Activated T-helper 2 cell treated with anti-CD3 and anti-CD28 coated beads, Interferon-gamma antibody, Interleukin-2, Interleukin-4, amounts not matched to agents 10 μg/mL and 5 μg/mL and 100 μg/mL, durations not matched to agents 14 hours and 24 hours and 36 hours (primary cell): ENCODE measurements at regions not wholly inside any gene's neighbourhood (a gene's known extent, or its start where the extent isn't known, plus 50 kb on each side); places are given as distances from the start of the nearest gene placed in this dataset.

Source experiments
- DNase-seq: peaks from one replicate; pipeline ENCODE4 v3.0.0; 2021; ENCODE audit warnings: low spot score
- H3K27ac Mint-ChIP-seq: one replicate; pipeline ENCODE4 v1.8.0; 2021; ENCODE audit warnings: mixed read lengths
- H3K27me3 Mint-ChIP-seq: one replicate; pipeline ENCODE4 v1.8.0; 2021; ENCODE audit warnings: low read depth, mixed read lengths
- H3K36me3 Mint-ChIP-seq: one replicate; pipeline ENCODE4 v1.8.0; 2021; ENCODE audit warnings: low read depth, mixed read lengths
- H3K4me1 Mint-ChIP-seq: one replicate; pipeline ENCODE4 v1.8.0; 2021; ENCODE audit warnings: low read depth, mixed read lengths
- H3K4me3 Mint-ChIP-seq: one replicate; pipeline ENCODE4 v1.8.0; 2021; ENCODE audit warnings: low read depth, mild to moderate bottlenecking, moderate library complexity, mixed read lengths
- H3K9me3 Mint-ChIP-seq: one replicate; pipeline ENCODE4 v1.8.0; 2021; ENCODE audit warnings: mixed read lengths
- intact Hi-C: fragments of 100-400 bp; cut with micrococcal nuclease; formaldehyde crosslinking; loops from one replicate; pipeline ENCODE4 v1.15.1; 2023

GRCh38 chr5:107135391-107135790, 535.3 kb downstream of the EFNA5 start:
- intact Hi-C loops, result no loop called here
- no peaks in the 10 kb centered on the region for H3K4me1 Mint-ChIP-seq
- no peaks in the 10 kb centered on the region for H3K9me3 Mint-ChIP-seq
- no peak for DNase-seq
- no peak overlapping the region for H3K27ac Mint-ChIP-seq
- no peak overlapping the region for H3K4me3 Mint-ChIP-seq
- no peaks in the 10 kb centered on the region for H3K27me3 Mint-ChIP-seq
- no peaks in the 10 kb centered on the region for H3K36me3 Mint-ChIP-seq

DNA sequence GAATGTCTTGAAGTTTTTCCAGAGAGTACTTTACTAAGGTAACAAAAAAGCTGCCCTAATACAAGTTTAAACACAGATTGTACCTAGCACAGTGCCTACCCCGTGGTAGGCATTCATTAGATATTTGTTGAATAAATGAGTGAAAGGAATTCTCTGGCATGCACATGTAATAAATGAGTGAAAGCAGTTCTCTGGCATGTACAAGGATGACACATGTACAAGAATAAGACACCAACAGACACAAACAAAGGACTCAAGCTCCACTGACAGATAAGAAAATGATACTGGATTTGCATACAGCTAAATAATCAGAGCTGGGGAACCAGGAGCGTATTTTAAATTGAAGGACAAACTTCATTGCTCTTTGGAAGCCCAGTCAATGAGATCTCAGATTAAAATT, 535.8 kb downstream of the EFNA5 start:
- H3K9me3 Mint-ChIP-seq, result no peaks in the 10 kb centered on the region
- no peaks in the 10 kb centered on the region for H3K4me1 Mint-ChIP-seq
- no peaks in the 10 kb centered on the region for H3K27me3 Mint-ChIP-seq
- H3K36me3 Mint-ChIP-seq, result no peaks in the 10 kb centered on the region
- intact Hi-C loops, result no loop called here
- H3K27ac Mint-ChIP-seq, result no peak overlapping the region
- H3K4me3 Mint-ChIP-seq, result no peak overlapping the region
- no peak for DNase-seq

GRCh38 chr5:107129051-107129450, 541.7 kb downstream of the EFNA5 start:
- Mint-ChIP-seq H3K4me3 (no peak overlapping the region), H3K36me3 (no peaks in the 10 kb centered on the region), H3K27ac (no peak overlapping the region), H3K9me3 (no peaks in the 10 kb centered on the region), H3K4me1 (no peaks in the 10 kb centered on the region), H3K27me3 (no peaks in the 10 kb centered on the region)
- intact Hi-C loops, result no loop called here
- no peak for DNase-seq

- Mint-ChIP-seq H3K27me3 (no peaks in the 10 kb centered on the region), H3K36me3 (no peaks in the 10 kb centered on the region), H3K4me3 (no peak overlapping the region), H3K27ac (no peak overlapping the region), H3K4me1 (no peaks in the 10 kb centered on the region), H3K9me3 (no peaks in the 10 kb centered on the region)
- intact Hi-C loops, result no loop called here
- no peak for DNase-seq
These were observed 542.9 kb downstream of the EFNA5 start for GRCh38 chr5:107127878-107128277.

DNA sequence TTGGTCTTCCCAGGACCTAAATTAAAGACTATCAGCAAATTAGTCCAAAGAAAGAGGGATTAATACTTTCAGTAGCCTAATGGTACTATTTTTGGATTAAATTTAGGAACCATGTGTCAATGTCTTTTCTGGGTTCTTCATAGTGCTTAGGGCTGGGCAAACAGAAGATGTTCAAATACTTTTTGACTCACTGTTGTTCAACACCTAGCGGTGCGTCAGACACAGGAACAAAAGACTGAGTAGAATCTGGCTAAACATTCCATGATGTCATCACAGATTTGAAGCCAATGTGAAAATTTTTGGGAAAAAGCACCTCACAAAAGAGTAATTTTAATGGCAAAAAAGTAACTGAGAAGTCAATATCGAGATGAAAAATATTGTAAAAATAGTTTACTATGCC, 544.4 kb downstream of the EFNA5 start:
- no peaks in the 10 kb centered on the region for H3K4me1 Mint-ChIP-seq
- H3K4me3 Mint-ChIP-seq, result no peak overlapping the region
- H3K27me3 Mint-ChIP-seq, result no peaks in the 10 kb centered on the region
- intact Hi-C loops, result no loop called here
- no peak overlapping the region for H3K27ac Mint-ChIP-seq
- no peaks in the 10 kb centered on the region for H3K36me3 Mint-ChIP-seq
- DNase-seq, result no peak
- no peaks in the 10 kb centered on the region for H3K9me3 Mint-ChIP-seq

- H3K27me3 Mint-ChIP-seq, result no peaks in the 10 kb centered on the region
- intact Hi-C loops, result no loop called here
- no peak for DNase-seq
- H3K36me3 Mint-ChIP-seq, result no peaks in the 10 kb centered on the region
- H3K9me3 Mint-ChIP-seq, result no peaks in the 10 kb centered on the region
- H3K27ac Mint-ChIP-seq, result no peak overlapping the region
- H3K4me1 Mint-ChIP-seq, result no peaks in the 10 kb centered on the region
- H3K4me3 Mint-ChIP-seq, result no peak overlapping the region
These were observed 546.4 kb downstream of the EFNA5 start for GRCh38 chr5:107124376-107124775.

- Mint-ChIP-seq H3K27me3 (no peaks in the 10 kb centered on the region), H3K4me1 (no peaks in the 10 kb centered on the region), H3K9me3 (no peaks in the 10 kb centered on the region), H3K4me3 (no peak overlapping the region), H3K36me3 (no peaks in the 10 kb centered on the region), H3K27ac (no peak overlapping the region)
- intact Hi-C loops, result no loop called here
- no peak for DNase-seq
These were observed 547.7 kb downstream of the EFNA5 start for GRCh38 chr5:107123014-107123413.

DNA sequence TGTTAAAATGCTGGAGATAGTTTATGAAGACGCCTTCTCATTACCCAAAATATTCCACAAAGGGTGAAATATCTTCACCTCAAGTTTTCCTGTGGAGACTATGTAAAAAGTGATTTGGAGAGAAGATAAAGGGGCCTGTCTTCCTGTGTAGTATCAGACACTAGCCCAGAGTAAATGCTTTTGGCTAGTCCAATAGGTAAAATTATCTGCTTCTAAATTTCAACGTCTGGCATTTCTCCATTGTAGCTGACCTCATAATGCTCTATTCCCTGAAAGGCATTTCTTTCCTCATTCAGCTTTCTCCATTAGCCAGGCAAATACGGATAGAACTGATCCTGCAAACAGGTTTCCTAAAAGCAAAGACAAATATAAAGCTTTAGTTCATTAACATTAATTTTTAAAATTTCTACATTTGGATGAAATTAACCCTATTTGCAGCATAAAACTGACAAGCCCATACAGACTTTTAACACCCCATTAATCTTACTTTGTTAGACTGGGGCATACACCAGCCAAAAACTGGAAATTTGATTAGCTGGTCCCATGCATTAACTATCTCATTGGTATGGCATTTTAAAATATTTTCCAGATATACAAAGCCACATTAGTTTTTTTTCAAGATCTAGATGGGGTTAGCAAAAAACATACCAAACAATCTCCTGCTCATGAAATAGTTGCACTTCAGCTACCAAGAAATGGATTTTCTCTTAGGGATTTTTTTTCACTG, 548.8 kb downstream of the EFNA5 start:
- H3K4me3 Mint-ChIP-seq, result no peak overlapping the region
- no peak overlapping the region for H3K27ac Mint-ChIP-seq
- no peaks in the 10 kb centered on the region for H3K9me3 Mint-ChIP-seq
- H3K4me1 Mint-ChIP-seq, result no peaks in the 10 kb centered on the region
- intact Hi-C loops, result no loop called here
- H3K36me3 Mint-ChIP-seq, result no peaks in the 10 kb centered on the region
- no peaks in the 10 kb centered on the region for H3K27me3 Mint-ChIP-seq
- DNase-seq, result no peak

- DNase-seq, result no peak
- Mint-ChIP-seq H3K4me1 (no peaks in the 10 kb centered on the region), H3K4me3 (no peak overlapping the region), H3K27ac (no peak overlapping the region), H3K9me3 (no peaks in the 10 kb centered on the region), H3K27me3 (no peaks in the 10 kb centered on the region), H3K36me3 (no peaks in the 10 kb centered on the region)
- intact Hi-C loops, result no loop called here
These were observed 551.1 kb downstream of the EFNA5 start for GRCh38 chr5:107119656-107120055.

DNA sequence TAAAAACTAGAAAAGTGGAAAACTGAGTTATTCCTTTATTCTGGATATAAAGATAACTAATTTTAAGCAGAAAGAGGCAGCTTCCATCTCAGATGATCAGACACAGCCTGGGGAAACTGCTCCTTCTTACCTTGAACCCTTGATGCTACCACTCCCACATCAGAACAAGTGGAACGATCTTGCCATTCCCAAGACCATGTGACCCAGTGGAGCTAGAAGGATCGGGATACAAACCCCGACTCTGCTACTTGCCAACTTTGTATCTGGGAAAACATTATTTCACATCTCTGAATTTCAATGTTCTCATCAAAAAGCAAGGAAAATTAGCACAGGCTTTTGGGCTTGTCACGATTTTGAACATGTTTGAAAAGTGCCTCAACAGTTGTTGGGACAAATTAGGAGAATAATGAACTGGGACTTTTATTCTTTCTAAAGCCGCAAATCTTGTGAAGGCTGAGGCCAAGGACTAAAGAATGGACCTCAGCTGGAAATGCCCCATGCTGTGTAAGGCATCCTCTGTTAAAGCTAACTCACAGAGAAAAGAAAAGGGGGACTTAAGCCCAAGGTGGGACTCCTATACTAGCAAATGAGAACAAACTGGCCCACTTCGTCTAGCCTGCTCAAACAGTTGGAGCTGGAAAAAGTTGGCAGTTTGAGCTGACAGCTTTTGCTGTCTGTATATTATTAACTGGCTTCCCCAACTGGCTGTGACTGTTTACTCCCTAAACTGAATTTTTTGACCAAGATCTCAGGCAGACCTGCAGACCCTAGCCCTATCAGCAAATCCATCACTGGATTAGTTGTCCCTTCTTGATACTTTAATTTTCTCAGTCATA, 552.3 kb downstream of the EFNA5 start:
- no peak overlapping the region for H3K4me3 Mint-ChIP-seq
- no peaks in the 10 kb centered on the region for H3K9me3 Mint-ChIP-seq
- H3K27ac Mint-ChIP-seq, result no peak overlapping the region
- intact Hi-C loops, result no loop called here
- no peaks in the 10 kb centered on the region for H3K36me3 Mint-ChIP-seq
- no peaks in the 10 kb centered on the region for H3K4me1 Mint-ChIP-seq
- H3K27me3 Mint-ChIP-seq, result no peaks in the 10 kb centered on the region
- DNase-seq, result no peak

DNA sequence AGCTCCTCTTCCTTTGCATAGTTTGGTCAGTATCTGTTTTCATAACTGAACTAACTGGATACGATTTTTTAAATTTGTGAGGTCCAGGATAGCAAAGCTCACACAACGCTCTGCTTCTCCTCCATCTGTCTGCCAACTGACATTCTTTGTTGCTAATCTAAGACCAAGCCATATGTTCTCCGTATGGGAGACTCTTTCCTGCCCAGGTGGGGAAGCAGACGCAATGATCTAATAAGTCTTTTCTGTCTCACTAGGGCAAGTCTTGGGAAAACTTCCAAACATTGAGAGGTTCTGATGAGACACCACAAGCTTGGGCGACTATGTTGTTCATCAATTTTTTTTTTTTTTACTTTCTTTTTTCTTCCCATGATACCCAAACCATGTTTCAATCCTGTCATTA, 558.5 kb downstream of the EFNA5 start:
- intact Hi-C loops, result no loop called here
- no peaks in the 10 kb centered on the region for H3K36me3 Mint-ChIP-seq
- H3K4me1 Mint-ChIP-seq, result no peaks in the 10 kb centered on the region
- H3K4me3 Mint-ChIP-seq, result no peak overlapping the region
- H3K27ac Mint-ChIP-seq, result no peak overlapping the region
- DNase-seq, result no peak
- H3K27me3 Mint-ChIP-seq, result no peaks in the 10 kb centered on the region
- peaks cover 8% of the 10 kb centered on the region for H3K9me3 Mint-ChIP-seq

DNA sequence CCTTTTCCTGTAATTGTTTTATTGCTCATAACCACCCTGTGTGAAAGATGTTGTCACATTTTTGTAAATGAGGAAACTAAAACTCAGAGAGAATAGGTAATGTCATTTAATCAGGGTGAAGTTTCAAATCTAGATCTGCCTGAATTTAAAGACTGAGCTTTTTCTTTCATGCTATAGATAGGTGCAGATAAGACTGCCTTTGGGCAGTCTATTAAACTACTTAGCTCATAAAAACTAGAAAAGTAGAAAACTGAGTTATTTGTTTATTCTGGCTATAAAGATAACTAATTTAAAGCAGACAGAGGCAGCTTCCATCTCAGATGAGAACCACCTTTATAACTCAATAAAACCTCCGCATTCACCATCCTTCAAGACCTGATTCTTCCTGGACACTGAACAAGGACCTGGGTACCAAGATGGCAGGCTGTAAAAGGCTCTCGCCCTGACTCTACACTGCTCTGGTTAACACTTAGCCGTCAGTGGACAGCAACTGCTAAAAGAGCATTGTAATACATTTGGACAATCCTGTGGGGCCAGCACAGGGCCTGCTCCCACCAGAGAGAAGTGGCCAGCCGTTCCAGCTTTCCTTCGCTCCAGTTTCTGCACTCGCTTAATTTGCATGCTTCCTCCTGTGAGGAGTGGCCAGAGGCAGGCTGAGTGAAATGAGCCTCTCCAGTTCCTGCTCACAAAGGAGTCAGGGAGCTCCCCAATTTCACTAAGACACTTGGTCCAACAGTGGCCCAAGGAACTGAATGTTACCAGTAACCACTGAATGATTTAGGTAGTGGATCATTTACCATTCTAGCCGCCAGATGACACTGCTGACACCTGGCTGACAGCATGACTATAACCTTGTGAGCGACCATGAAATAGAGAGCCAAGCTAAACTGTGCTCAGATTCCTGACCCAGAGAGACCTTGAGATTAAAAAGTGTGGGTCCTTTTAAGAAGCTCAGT, 566.4 kb downstream of the EFNA5 start:
- no peak for DNase-seq
- no peaks in the 10 kb centered on the region for H3K27me3 Mint-ChIP-seq
- intact Hi-C loops, result no loop called here

More for the DNA sequence above, 566.4 kb downstream of the EFNA5 start:
- Mint-ChIP-seq H3K27ac (no peak overlapping the region), H3K36me3 (no peaks in the 10 kb centered on the region), H3K4me1 (no peaks in the 10 kb centered on the region), H3K4me3 (no peak overlapping the region), H3K9me3 (no peaks in the 10 kb centered on the region)
